Colonic mucosa (tissue), 4 donors: ENCODE measurements at regions not wholly inside any gene's neighbourhood (a gene's known extent, or its start where the extent isn't known, plus 50 kb on each side); places are given as distances from the start of the nearest gene placed in this dataset.

Experiments
- DNase-seq: peaks from one replicate; pipeline ENCODE4 v3.0.0-alpha.2; 2020
- H3K27ac ChIP-seq: fragments of 200-600 bp; one replicate; pipeline ENCODE4 v1.8.0; 2021
- H3K27me3 ChIP-seq: fragments of 200-600 bp; one replicate; pipeline ENCODE4 v1.8.0; 2021
- H3K36me3 ChIP-seq: fragments of 200-600 bp; one replicate; pipeline ENCODE4 v1.8.0; 2021
- H3K4me1 ChIP-seq: fragments of 200-600 bp; one replicate; pipeline ENCODE4 v1.8.0; 2021; ENCODE audit warnings: mild to moderate bottlenecking
- H3K4me3 ChIP-seq: fragments of 200-600 bp; one replicate; pipeline ENCODE4 v1.8.0; 2021
- H3K9ac ChIP-seq, 2 donors: one replicate each; pipeline ENCODE4 v1.7.0; 2013; ENCODE audit warnings: control low read depth in 2 of 2, low read depth in 2 of 2, low read length in 2 of 2
- H3K9me3 ChIP-seq: fragments of 200-600 bp; one replicate; pipeline ENCODE4 v1.8.0; 2021
- intact Hi-C: fragments of 100-400 bp; cut with DNase I; formaldehyde crosslinking; loops from one replicate; pipeline ENCODE4 v1.14.1; 2022
- TF ChIP-seq, protein P1 (sequence below): fragments of 200-600 bp; IDR thresholded peaks from one replicate; pipeline ENCODE4 v1.8.0; 2022; ENCODE audit warnings: antibody characterized with exemption, mild to moderate bottlenecking
- donor health status: healthy.
- donor health status: DM: no; HTN: no; CAD: no.
- donor health status: DM: no; HTN: no; CAD: no.

DNA sequence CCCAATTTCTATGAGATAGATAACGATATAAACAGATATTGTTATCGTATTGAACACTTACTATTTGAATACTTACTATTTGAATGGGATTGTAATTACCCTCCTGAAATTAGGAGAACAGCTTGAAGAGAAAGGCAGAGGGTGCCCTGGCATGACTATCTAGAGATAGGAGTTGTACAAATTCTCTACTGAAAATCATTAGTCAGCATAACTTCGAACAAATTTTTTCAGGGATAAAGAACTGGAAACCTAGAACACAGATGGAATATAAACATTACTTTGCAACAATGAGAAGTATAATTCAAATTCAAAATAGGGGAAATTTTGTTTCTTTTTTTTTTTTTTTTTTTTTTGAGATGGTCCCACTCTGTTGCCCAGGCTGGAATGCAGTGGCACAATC, 1096.8 kb downstream of the C4orf33 start:
- TF ChIP-seq, protein P1, sequence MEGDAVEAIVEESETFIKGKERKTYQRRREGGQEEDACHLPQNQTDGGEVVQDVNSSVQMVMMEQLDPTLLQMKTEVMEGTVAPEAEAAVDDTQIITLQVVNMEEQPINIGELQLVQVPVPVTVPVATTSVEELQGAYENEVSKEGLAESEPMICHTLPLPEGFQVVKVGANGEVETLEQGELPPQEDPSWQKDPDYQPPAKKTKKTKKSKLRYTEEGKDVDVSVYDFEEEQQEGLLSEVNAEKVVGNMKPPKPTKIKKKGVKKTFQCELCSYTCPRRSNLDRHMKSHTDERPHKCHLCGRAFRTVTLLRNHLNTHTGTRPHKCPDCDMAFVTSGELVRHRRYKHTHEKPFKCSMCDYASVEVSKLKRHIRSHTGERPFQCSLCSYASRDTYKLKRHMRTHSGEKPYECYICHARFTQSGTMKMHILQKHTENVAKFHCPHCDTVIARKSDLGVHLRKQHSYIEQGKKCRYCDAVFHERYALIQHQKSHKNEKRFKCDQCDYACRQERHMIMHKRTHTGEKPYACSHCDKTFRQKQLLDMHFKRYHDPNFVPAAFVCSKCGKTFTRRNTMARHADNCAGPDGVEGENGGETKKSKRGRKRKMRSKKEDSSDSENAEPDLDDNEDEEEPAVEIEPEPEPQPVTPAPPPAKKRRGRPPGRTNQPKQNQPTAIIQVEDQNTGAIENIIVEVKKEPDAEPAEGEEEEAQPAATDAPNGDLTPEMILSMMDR, result no peak
- Histone ChIP-seq H3K27ac (no peak overlapping the region), H3K4me3 (no peak overlapping the region), H3K4me1 (no peaks in the 10 kb centered on the region), H3K9ac (no peak overlapping the region), H3K9me3 (no peaks in the 10 kb centered on the region), H3K27me3 (no peaks in the 10 kb centered on the region), H3K36me3 (no peaks in the 10 kb centered on the region)
- intact Hi-C loops, result no loop called here
- DNase-seq, result no peak

DNA sequence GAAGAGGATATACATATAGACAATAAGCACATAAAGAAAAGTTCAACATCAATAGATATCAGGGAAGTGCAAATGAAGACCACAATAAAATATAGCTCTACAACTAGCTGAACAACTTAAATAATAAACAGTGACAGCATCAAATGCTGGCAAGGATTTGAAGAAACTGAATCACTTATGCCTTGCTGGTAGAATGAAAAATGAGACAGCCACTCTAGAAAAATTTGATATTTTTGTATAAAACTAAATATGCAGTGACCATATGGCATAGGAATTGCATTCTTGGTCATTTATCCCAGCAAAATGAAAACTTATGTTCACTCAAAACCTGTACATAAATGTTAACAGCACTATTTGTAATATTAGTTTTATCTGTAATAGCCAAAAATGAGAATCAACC, 1102.0 kb downstream of the C4orf33 start:
- H3K9ac ChIP-seq, result no peak overlapping the region
- no peak overlapping the region for H3K27ac ChIP-seq
- H3K4me1 ChIP-seq, result no peaks in the 10 kb centered on the region
- intact Hi-C loops, result no loop called here
- H3K27me3 ChIP-seq, result no peaks in the 10 kb centered on the region
- no peaks in the 10 kb centered on the region for H3K9me3 ChIP-seq
- TF ChIP-seq, protein P1, result no peak
- DNase-seq, result no peak
- no peaks in the 10 kb centered on the region for H3K36me3 ChIP-seq
- no peak overlapping the region for H3K4me3 ChIP-seq

DNA sequence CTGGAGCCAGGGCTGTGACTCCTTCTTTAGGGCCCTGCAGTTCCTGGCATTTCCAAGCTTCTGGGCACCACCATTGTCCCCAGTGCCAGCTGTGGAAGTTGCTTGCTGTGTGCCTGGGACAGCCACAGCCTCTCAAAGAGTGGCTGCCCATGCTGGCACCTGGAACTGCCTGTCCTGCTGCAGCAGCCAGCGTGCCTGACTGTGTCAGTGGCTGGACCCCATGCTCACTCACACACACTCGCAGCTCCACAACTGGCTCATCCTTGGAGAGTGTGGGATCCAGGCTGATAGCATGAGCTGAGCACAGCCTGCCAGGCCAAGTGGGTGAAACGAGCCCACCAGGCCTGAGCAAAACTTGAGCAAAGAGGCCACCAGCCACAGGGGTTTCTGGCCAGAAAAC, 1107.6 kb downstream of the C4orf33 start:
- Histone ChIP-seq H3K4me1 (no peaks in the 10 kb centered on the region), H3K36me3 (no peaks in the 10 kb centered on the region), H3K27me3 (no peaks in the 10 kb centered on the region), H3K27ac (no peak overlapping the region), H3K4me3 (no peak overlapping the region), H3K9ac (no peak overlapping the region), H3K9me3 (no peaks in the 10 kb centered on the region)
- TF ChIP-seq, protein P1, result no peak
- no peak for DNase-seq
- intact Hi-C loops, result no loop called here

DNA sequence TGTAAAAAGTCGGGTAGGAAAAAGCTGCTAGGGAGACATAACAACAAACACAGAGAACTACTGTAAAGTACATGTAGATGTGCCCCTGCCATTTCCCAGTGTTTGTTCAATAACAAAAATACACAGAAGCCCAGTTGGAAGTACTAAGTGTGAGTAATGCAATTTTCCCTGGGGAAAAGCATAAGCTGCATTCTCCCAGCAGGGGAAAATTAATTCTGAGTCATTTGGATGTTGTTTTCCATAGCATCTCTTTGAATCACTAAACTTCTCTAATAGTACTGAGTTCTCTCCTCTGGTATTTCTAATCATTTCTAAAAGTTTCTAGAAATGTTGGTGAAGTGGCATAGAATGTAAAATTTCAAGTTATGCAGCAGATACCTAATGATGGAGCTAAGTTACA, 1114.9 kb downstream of the C4orf33 start:
- intact Hi-C loops, result no loop called here
- TF ChIP-seq, protein P1, result no peak
- no peaks in the 10 kb centered on the region for H3K4me1 ChIP-seq

DNA sequence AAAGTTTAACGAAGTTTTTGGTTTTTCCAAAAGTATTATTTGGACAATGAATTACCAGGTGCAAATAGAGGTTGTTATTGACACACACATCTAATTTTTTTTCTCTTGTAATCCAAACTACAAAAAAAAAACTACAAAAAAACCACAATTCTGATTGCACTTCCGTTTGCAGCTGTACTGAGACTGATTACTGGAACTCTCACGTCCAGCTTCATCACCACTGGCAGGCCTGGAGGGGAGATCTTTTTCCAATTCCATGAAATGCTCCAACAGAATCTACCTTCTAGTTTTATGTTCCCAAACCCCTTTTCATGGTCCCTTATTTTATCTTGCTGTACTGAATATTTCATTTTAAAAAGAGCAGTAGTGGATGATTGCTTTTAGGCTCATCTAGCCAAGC, 1118.3 kb downstream of the C4orf33 start:
- H3K27ac ChIP-seq, result no peak overlapping the region
- no peak for DNase-seq
- H3K4me3 ChIP-seq, result no peak overlapping the region
- no peaks in the 10 kb centered on the region for H3K4me1 ChIP-seq
- H3K27me3 ChIP-seq, result no peaks in the 10 kb centered on the region
- TF ChIP-seq, protein P1, result no peak
- intact Hi-C loops, result no loop called here
- no peaks in the 10 kb centered on the region for H3K36me3 ChIP-seq
- H3K9me3 ChIP-seq, result no peaks in the 10 kb centered on the region
- no peak overlapping the region for H3K9ac ChIP-seq

More for the DNA sequence above, 1114.9 kb downstream of the C4orf33 start:
- DNase-seq, result no peak
- Histone ChIP-seq H3K9me3 (no peaks in the 10 kb centered on the region), H3K36me3 (no peaks in the 10 kb centered on the region), H3K9ac (no peak overlapping the region), H3K4me3 (no peak overlapping the region), H3K27me3 (no peaks in the 10 kb centered on the region), H3K27ac (no peak overlapping the region)
